ENCODE measurements at regions not wholly inside any gene's neighbourhood (a gene's known extent, or its start where the extent isn't known, plus 50 kb on each side); places are given as distances from the start of the nearest gene placed in this dataset.

- Histone ChIP-seq H4K8ac (ENCODE audit: extremely low read depth, insufficient read depth, low read length) (no peak overlapping the region), H2BK15ac (ENCODE audit: low read length) (no peak overlapping the region), H3K79me2 (ENCODE audit: control insufficient read depth in 1 of 2, insufficient read depth in 2 of 2, low read length in 2 of 2) (no peaks in the 10 kb centered on the region), H2BK20ac (ENCODE audit: low read length) (no peak overlapping the region), H3K23me2 (ENCODE audit: low read depth, low read length) (no peaks in the 10 kb centered on the region), H3K36me3 (ENCODE audit: control insufficient read depth in 2 of 4, insufficient read depth in 4 of 4, low read length in 3 of 4) (no peaks in the 10 kb centered on the region), H4K20me1 (replicated peaks in 1 of 2; ENCODE audit: control insufficient read depth in 1 of 2, insufficient read depth in 2 of 2, low read length in 2 of 2) (no peaks in the 10 kb centered on the region), H2BK120ac (replicated peaks; ENCODE audit: low read depth, low read length) (no peak overlapping the region), H3K23ac (ENCODE audit: insufficient read length) (no peak overlapping the region), H3K4me1 (replicated peaks in 1 of 4; ENCODE audit: control insufficient read depth in 3 of 4, insufficient read depth in 4 of 4, low read length in 3 of 4) (no peaks in the 10 kb centered on the region), H3K9ac (replicated peaks in 1 of 4; ENCODE audit: extremely low read depth in 1 of 4, low read depth in 3 of 4, low read length in 3 of 4) (no peak overlapping the region), H2BK12ac (ENCODE audit: low read depth, low read length) (no peak overlapping the region), H3K56ac (replicated peaks; ENCODE audit: insufficient read length, low read depth, low read length) (no peak overlapping the region), H2AK5ac (ENCODE audit: low read depth, low read length) (no peak overlapping the region), H3K14ac (ENCODE audit: insufficient read length) (no peak overlapping the region), H3K9me3 (ENCODE audit: insufficient read depth in 2 of 2, low read depth in 1 of 2, low read length in 1 of 2) (no peaks in the 10 kb centered on the region), H3K4ac (replicated peaks; ENCODE audit: insufficient read length, low read depth, low read length) (no peak overlapping the region), H4K5ac (ENCODE audit: insufficient read length, low read depth, low read length) (no peak overlapping the region), H3K4me3 (ENCODE audit: extremely low read depth in 1 of 4, insufficient read depth in 2 of 4, low read depth in 3 of 4, low read length in 4 of 4) (no peak overlapping the region), H3K79me1 (ENCODE audit: low read depth, low read length) (no peaks in the 10 kb centered on the region), H3K4me2 (ENCODE audit: insufficient read depth in 1 of 2, low read depth in 2 of 2, low read length in 2 of 2) (no peak overlapping the region), H2AFZ (ENCODE audit: low read length) (no peak overlapping the region), H3K27me3 (replicated peaks in 1 of 4; ENCODE audit: control insufficient read depth in 3 of 4, extremely low read depth in 1 of 4, insufficient read depth in 3 of 4, low read length in 3 of 4) (no peaks in the 10 kb centered on the region), H3K18ac (ENCODE audit: extremely low read depth, low read length) (no peak overlapping the region), H2BK5ac (ENCODE audit: low read depth, low read length) (no peak overlapping the region), H3K27ac (ENCODE audit: low read depth, low read length) (no peak overlapping the region), H4K91ac (replicated peaks; ENCODE audit: insufficient read length, low read length) (no peak overlapping the region)
- DNase-seq (ENCODE audit: low read depth in 1 of 2, low spot score in 2 of 2) (no peak), FAIRE-seq (peak; percentile 42)
- 83% methylated on average over 2 of the region's 2 CpGs; no CpG with 5 or more reads in 1 of the 2 experiments for WGBS, 2 experiments (ENCODE audit: extremely low coverage in 1 of 2, insufficient coverage in 1 of 2, insufficient read length in 1 of 2, insufficient replicate concordance in 2 of 2, low coverage in 1 of 2, low lambda C conversion rate in 2 of 2, missing lambda C conversion rate in 1 of 2)
- POLR2A ChIA-PET (ENCODE audit: partially characterized antibody), result no interaction called here
- CTCF ChIA-PET (ENCODE audit: partially characterized antibody), result no interaction called here
- TF ChIP-seq SAP30 (IDR thresholded peaks at IDR 0.05; ENCODE audit: insufficient read depth, insufficient replicate concordance, low read length), result no peak
- no peak for TF ChIP-seq ATF3 (IDR thresholded peaks at IDR 0.05; ENCODE audit: insufficient read depth, low read depth, low read length)
- no peak for TF ChIP-seq SIN3A (conservative IDR thresholded peaks at IDR 0.05 in 1 of 2, IDR thresholded peaks at IDR 0.05 in 1 of 2; ENCODE audit: low read depth in 1 of 2, low read length in 2 of 2)
- TF ChIP-seq USF2 (IDR thresholded peaks at IDR 0.05; ENCODE audit: low read length), result no peak
- TF ChIP-seq PHF8 (conservative IDR thresholded peaks at IDR 0.05; ENCODE audit: low read depth, low read length), result no peak
- TF ChIP-seq TEAD4 (IDR thresholded peaks at IDR 0.05; ENCODE audit: low read depth, low read length), result no peak
- no peak for TF ChIP-seq MAX (IDR thresholded peaks at IDR 0.05)
- no peak for TF ChIP-seq JUND (IDR thresholded peaks at IDR 0.05; ENCODE audit: low read length)
- no peak for TF ChIP-seq SP4 (IDR thresholded peaks at IDR 0.05; ENCODE audit: low read length)
- TF ChIP-seq CREB1 (IDR thresholded peaks at IDR 0.05), result no peak
- TF ChIP-seq SRF (IDR thresholded peaks at IDR 0.05; ENCODE audit: low read depth, low read length), result no peak
- no peak for TF ChIP-seq NRF1 (IDR thresholded peaks at IDR 0.05; ENCODE audit: low read depth, low read length)
- no peak for TF ChIP-seq KDM1A (IDR thresholded peaks at IDR 0.05; ENCODE audit: borderline replicate concordance, low read length)
Observed at GRCh38 chrX:25873196-25873595, 264.9 kb upstream of the MAGEB18 start.
